HepG2 (cell line): ENCODE measurements at regions not wholly inside any gene's neighbourhood (a gene's known extent, or its start where the extent isn't known, plus 50 kb on each side); places are given as distances from the start of the nearest gene placed in this dataset.
A peak's percentile ranks its signal among the peaks of the same experiment; 100 is the strongest.

Source experiments
- CC2D1A ChIP-seq: sonication (generic); formaldehyde crosslinking; IDR thresholded peaks from 2 replicates; pipeline ENCODE4 v1.8.1; 2023; ENCODE audit warnings: mild to moderate bottlenecking, missing genetic modification reagents
- ELF4 ChIP-seq: sonication (generic); formaldehyde crosslinking; IDR thresholded peaks from 2 replicates; pipeline ENCODE4 v1.5.0; 2020; ENCODE audit warnings: missing genetic modification reagents, mild to moderate bottlenecking, moderate library complexity, borderline replicate concordance
- HNF4A ChIP-seq: sonication (generic); formaldehyde crosslinking; IDR thresholded peaks from 2 replicates; pipeline ENCODE4 v1.4.0; 2020; ENCODE audit warnings: missing genetic modification reagents
- HOXA5 ChIP-seq: sonication (generic); formaldehyde crosslinking; IDR thresholded peaks from 2 replicates; pipeline ENCODE4 v1.4.0; 2020; ENCODE audit warnings: missing genetic modification reagents
- IKZF1 ChIP-seq: fragments of 450-650 bp; IDR thresholded peaks from 2 replicates; pipeline ENCODE4 v1.7.1; 2016
- KDM1A ChIP-seq: IDR thresholded peaks from 2 replicates; pipeline ENCODE4 v1.6.1; 2016; ENCODE audit warnings: missing compliant biosample characterization
- MAFG ChIP-seq: sonication (generic); formaldehyde crosslinking; IDR thresholded peaks from 2 replicates; pipeline ENCODE4 v1.5.1; 2020; ENCODE audit warnings: mild to moderate bottlenecking, missing genetic modification reagents
- NR2C2 ChIP-seq: sonication (generic); formaldehyde crosslinking; IDR thresholded peaks from 2 replicates; pipeline ENCODE4 v1.4.0; 2020; ENCODE audit warnings: missing genetic modification reagents, mild to moderate bottlenecking, moderate library complexity, borderline replicate concordance
- STAG1 ChIP-seq: sonication (generic); formaldehyde crosslinking; IDR thresholded peaks from 2 replicates; pipeline ENCODE4 v1.4.0; 2020; ENCODE audit warnings: missing genetic modification reagents
- TOE1 ChIP-seq: sonication (generic); formaldehyde crosslinking; IDR thresholded peaks from 2 replicates; pipeline ENCODE4 v1.4.0; 2020; ENCODE audit warnings: mild to moderate bottlenecking, missing genetic modification reagents
- ZBTB14 ChIP-seq: sonication (generic); formaldehyde crosslinking; IDR thresholded peaks from 2 replicates; pipeline ENCODE4 v1.4.0; 2020; ENCODE audit warnings: missing genetic modification reagents
- ZFX ChIP-seq: sonication (generic); formaldehyde crosslinking; IDR thresholded peaks from 2 replicates; pipeline ENCODE4 v1.4.0; 2020; ENCODE audit warnings: mild to moderate bottlenecking, low read depth, missing genetic modification reagents, moderate library complexity
- ZMAT3 ChIP-seq: sonication (generic); formaldehyde crosslinking; conservative IDR thresholded peaks from 2 replicates; pipeline ENCODE4 v1.7.0; 2021; ENCODE audit warnings: missing genetic modification reagents
- ZNF180 ChIP-seq: sonication (generic); formaldehyde crosslinking; IDR thresholded peaks from 2 replicates; pipeline ENCODE4 v1.4.0; 2020; ENCODE audit warnings: low read depth, missing genetic modification reagents, borderline replicate concordance
- ZNF292 ChIP-seq: sonication (generic); formaldehyde crosslinking; IDR thresholded peaks from 2 replicates; pipeline ENCODE4 v1.8.1; 2022; ENCODE audit warnings: mild to moderate bottlenecking, low read depth, missing genetic modification reagents, borderline replicate concordance
- ZNF331 ChIP-seq: sonication (generic); formaldehyde crosslinking; IDR thresholded peaks from 2 replicates; pipeline ENCODE4 v1.4.0; 2020; ENCODE audit warnings: missing genetic modification reagents
- ZNF556 ChIP-seq: sonication (generic); formaldehyde crosslinking; IDR thresholded peaks from 2 replicates; pipeline ENCODE4 v1.4.0; 2020; ENCODE audit warnings: mild to moderate bottlenecking, missing genetic modification reagents, borderline replicate concordance
- ZNF777 ChIP-seq: sonication (generic); formaldehyde crosslinking; IDR thresholded peaks from 2 replicates; pipeline ENCODE4 v1.4.0; 2020; ENCODE audit warnings: missing genetic modification reagents
- TF ChIP-seq, protein P1 (sequence below): sonication (generic); formaldehyde crosslinking; IDR thresholded peaks from 2 replicates; pipeline ENCODE4 v1.4.0; 2020; ENCODE audit warnings: missing genetic modification reagents, borderline replicate concordance
- TF ChIP-seq, protein P2 (sequence below): IDR thresholded peaks from 2 replicates; pipeline ENCODE4 v1.6.1; 2016; ENCODE audit warnings: mild to moderate bottlenecking
- TF ChIP-seq, protein P3 (sequence below): sonication (generic); formaldehyde crosslinking; conservative IDR thresholded peaks from 2 replicates; pipeline ENCODE4 v1.5.0; 2020; ENCODE audit warnings: missing genetic modification reagents

- TF ChIP-seq CC2D1A (CRISPR knock-in tag) (no peak), ZNF331 (no peak), KDM1A (CRISPR knock-in tag) (peak; percentile 15; the same call in 1 of the 2 replicates), NR2C2 (CRISPR knock-in tag) (no peak), STAG1 (CRISPR knock-in tag) (no peak), ZFX (CRISPR knock-in tag) (peak; percentile 29; the same call in 1 of the 2 replicates), ZBTB14 (CRISPR knock-in tag) (no peak), ZNF556 (CRISPR knock-in tag) (0 out of 2 replicates have a peak, but pooled peaks have one; percentile 35), ELF4 (CRISPR knock-in tag) (no peak), HNF4A (CRISPR knock-in tag) (peak; percentile 57; the same call in 1 of the 2 replicates), ZNF292 (CRISPR knock-in tag) (peak; percentile 40; the same call in 1 of the 2 replicates), IKZF1 (no peak), TOE1 (CRISPR knock-in tag) (no peak), ZNF777 (CRISPR knock-in tag) (no peak), ZNF180 (CRISPR knock-in tag) (no peak), HOXA5 (CRISPR knock-in tag) (no peak), ZMAT3 (0 out of 2 replicates have a peak, but pooled peaks have one; percentile 59), MAFG (no peak)
- TF ChIP-seq, protein P1, sequence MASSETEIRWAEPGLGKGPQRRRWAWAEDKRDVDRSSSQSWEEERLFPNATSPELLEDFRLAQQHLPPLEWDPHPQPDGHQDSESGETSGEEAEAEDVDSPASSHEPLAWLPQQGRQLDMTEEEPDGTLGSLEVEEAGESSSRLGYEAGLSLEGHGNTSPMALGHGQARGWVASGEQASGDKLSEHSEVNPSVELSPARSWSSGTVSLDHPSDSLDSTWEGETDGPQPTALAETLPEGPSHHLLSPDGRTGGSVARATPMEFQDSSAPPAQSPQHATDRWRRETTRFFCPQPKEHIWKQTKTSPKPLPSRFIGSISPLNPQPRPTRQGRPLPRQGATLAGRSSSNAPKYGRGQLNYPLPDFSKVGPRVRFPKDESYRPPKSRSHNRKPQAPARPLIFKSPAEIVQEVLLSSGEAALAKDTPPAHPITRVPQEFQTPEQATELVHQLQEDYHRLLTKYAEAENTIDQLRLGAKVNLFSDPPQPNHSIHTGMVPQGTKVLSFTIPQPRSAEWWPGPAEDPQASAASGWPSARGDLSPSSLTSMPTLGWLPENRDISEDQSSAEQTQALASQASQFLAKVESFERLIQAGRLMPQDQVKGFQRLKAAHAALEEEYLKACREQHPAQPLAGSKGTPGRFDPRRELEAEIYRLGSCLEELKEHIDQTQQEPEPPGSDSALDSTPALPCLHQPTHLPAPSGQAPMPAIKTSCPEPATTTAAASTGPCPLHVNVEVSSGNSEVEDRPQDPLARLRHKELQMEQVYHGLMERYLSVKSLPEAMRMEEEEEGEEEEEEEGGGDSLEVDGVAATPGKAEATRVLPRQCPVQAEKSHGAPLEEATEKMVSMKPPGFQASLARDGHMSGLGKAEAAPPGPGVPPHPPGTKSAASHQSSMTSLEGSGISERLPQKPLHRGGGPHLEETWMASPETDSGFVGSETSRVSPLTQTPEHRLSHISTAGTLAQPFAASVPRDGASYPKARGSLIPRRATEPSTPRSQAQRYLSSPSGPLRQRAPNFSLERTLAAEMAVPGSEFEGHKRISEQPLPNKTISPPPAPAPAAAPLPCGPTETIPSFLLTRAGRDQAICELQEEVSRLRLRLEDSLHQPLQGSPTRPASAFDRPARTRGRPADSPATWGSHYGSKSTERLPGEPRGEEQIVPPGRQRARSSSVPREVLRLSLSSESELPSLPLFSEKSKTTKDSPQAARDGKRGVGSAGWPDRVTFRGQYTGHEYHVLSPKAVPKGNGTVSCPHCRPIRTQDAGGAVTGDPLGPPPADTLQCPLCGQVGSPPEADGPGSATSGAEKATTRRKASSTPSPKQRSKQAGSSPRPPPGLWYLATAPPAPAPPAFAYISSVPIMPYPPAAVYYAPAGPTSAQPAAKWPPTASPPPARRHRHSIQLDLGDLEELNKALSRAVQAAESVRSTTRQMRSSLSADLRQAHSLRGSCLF (CRISPR knock-in tag), result no peak
- TF ChIP-seq, protein P2, sequence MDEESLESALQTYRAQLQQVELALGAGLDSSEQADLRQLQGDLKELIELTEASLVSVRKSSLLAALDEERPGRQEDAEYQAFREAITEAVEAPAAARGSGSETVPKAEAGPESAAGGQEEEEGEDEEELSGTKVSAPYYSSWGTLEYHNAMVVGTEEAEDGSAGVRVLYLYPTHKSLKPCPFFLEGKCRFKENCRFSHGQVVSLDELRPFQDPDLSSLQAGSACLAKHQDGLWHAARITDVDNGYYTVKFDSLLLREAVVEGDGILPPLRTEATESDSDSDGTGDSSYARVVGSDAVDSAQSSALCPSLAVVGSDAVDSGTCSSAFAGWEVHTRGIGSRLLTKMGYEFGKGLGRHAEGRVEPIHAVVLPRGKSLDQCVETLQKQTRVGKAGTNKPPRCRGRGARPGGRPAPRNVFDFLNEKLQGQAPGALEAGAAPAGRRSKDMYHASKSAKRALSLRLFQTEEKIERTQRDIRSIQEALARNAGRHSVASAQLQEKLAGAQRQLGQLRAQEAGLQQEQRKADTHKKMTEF, result no peak
- TF ChIP-seq, protein P3, sequence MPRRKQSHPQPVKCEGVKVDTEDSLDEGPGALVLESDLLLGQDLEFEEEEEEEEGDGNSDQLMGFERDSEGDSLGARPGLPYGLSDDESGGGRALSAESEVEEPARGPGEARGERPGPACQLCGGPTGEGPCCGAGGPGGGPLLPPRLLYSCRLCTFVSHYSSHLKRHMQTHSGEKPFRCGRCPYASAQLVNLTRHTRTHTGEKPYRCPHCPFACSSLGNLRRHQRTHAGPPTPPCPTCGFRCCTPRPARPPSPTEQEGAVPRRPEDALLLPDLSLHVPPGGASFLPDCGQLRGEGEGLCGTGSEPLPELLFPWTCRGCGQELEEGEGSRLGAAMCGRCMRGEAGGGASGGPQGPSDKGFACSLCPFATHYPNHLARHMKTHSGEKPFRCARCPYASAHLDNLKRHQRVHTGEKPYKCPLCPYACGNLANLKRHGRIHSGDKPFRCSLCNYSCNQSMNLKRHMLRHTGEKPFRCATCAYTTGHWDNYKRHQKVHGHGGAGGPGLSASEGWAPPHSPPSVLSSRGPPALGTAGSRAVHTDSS, result no peak
Observed at GRCh38 chr17:72578817-72579470, 458.1 kb downstream of the SOX9 start (continued).
